ENCODE measurements at regions not wholly inside any gene's neighbourhood (a gene's known extent, or its start where the extent isn't known, plus 50 kb on each side); places are given as distances from the start of the nearest gene placed in this dataset.

DNA sequence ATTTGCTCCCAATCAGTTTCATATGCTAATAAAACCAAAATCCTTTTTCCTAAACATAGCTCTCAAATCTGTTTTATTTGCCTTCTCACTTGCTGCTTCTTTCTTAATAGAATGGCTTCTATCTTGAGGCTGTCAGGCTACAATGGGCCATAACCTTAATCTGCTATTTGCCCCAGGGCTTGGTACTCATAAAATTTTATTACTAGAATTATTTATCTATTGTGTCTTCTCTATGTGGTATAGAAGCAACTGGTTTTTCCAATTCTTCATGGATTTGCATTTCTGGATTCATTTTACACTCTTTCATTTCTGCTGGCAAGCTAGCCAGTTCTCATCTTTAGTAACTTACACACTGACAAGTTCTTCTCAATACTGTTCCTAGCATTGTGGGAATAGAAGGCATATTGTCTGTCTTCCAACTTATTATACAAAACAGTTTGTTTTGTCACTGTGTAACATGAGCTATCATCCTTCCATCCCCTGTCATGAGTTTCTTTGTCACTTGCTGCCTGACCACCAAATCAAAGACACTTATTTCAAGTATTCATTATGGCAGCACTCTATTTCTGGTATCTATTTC, 96.6 kb upstream of the KCNIP4 start:
- DNase-seq (ENCODE audit: low read depth in 4 of 4, low spot score in 2 of 4), result no peak

DNA sequence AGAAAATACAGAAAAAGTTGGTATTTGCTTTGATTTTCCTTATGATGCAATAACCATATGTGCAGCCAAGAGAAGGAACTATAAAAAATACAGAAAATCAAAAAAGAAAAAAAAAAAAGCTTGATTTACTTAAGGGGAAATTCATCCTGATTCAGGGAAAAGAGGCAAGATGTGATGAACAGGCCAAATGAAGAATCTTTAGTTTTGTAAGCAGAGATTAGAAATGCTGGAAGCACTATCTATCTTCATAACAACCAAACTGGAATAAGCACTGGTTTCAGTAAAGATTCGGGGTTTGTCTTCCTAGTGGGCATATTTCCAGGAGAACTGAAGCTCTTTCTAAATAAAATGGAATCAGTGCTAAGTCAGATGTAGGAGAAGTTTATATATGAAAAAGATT, 82.9 kb upstream of the KCNIP4 start:
- DNase-seq (ENCODE audit: low read depth in 4 of 4, low spot score in 2 of 4), result no peak

DNA sequence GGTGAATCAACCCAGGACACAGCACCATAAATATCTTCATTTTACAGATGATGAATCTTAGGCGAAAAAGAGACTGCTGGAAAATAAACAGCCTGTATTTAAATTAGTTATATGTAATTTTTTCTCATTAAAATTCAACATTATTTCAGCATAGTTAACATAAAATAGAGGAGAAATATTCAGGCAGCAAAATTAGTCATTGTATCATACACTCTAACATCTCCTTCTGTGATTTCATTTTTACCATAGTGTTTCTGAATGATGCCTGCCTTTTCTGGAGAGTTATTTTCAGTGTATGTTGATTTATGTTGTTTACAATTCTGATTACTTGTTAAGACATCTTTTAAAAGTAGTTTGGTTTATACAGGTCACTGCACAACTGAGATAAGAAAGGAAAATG, 82.3 kb upstream of the KCNIP4 start:
- no peak for DNase-seq (ENCODE audit: low read depth in 4 of 4, low spot score in 2 of 4)

- no peak for DNase-seq (ENCODE audit: low read depth in 4 of 4, low spot score in 2 of 4)
Observed at GRCh38 chr4:22030307-22030706, 81.7 kb upstream of the KCNIP4 start.

DNA sequence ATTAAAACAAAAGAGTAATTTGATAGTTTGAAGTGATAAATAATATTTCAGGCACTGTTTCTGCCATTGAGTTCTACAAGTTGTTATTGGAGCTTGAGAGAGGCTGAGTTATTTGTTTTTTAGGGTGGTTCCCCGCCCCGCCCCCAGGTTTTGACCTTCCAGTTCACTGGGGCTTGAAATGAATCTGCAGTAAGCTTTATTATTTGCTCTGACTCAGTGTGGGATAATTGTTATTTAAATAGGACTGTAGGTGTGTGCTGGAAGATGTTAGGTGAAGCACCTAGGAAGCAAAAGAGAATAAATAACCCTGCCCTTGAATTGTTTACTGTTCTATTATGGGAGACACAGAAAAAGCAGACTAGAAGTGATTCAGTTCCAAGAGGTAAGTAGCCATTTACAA, 81.2 kb upstream of the KCNIP4 start:
- no peak for DNase-seq (ENCODE audit: low read depth in 4 of 4, low spot score in 2 of 4)

DNA sequence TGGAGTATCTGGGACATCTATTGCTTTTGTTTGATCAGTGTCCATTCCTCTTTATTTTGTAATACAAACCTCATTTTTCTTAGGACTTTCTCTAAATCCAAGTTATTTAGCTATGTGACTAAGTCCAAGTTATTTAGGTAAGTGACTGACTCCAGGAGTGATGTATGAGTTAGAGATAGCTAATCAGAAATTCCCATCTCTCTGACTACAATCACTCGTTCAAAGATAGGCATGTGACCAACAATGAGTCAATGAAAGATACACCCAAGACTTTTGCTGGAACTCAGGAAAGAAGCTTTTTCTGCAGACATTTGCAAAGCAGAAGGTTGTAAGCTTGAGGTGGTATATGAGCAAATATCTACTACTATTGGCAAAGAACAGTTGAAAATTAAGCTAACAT, 72.5 kb upstream of the KCNIP4 start:
- no peak for DNase-seq (ENCODE audit: low read depth in 4 of 4, low spot score in 2 of 4)

- DNase-seq (ENCODE audit: low read depth in 4 of 4, low spot score in 2 of 4), result no peak
Observed at GRCh38 chr4:22020129-22020528, 71.6 kb upstream of the KCNIP4 start.

- DNase-seq (ENCODE audit: low read depth in 4 of 4, low spot score in 2 of 4), result no peak
Observed at GRCh38 chr4:22019676-22020075, 71.1 kb upstream of the KCNIP4 start.

DNA sequence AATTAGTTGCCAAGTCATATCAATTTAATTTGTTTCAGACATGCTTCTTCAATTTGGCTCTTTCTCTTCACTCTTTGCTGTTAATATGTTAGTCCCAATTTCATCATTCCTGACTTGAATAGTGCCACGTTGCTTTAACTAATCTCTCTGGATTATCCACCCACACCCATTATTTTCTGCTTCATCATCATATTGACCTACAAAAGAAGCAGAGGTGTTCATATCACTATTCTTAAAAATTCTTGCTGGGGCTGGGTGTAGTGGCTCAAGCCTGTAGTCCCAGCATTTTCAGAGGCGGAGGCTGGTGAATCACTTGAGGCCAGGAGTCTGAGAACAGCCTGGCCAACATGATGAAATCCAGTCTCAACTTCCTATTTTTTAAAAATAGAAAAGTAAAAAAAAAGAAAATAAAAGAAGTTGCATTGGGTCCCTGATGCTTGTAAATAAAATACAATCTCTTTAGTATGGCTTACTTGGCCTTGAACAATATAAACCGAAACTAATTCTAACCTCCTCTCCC, 65.7 kb upstream of the KCNIP4 start:
- no peak for DNase-seq (ENCODE audit: low read depth in 4 of 4, low spot score in 2 of 4)

DNA sequence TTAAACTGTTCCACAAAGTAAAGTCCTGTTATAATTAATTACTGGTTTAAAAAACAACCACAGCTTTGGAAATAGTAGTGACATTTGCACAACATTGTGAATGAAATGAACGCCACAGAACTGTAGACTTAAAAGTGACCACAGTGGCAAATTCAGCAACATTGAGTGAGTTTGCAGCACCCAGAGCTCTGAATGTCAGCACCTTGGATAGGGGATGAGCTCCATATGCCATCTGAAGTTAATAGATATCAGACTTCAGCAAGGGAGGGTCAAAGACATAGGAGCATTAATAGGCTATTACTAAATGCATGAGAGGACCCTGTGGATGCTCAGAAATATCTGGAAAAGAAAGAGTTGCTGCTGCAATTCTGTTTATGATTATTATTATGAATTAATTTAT, 55.3 kb upstream of the KCNIP4 start:
- DNase-seq (ENCODE audit: low read depth in 4 of 4, low spot score in 2 of 4), result no peak
